ENCODE measurements at regions not wholly inside any gene's neighbourhood (a gene's known extent, or its start where the extent isn't known, plus 50 kb on each side); places are given as distances from the start of the nearest gene placed in this dataset.

- TF ChIP-seq, protein P1, sequence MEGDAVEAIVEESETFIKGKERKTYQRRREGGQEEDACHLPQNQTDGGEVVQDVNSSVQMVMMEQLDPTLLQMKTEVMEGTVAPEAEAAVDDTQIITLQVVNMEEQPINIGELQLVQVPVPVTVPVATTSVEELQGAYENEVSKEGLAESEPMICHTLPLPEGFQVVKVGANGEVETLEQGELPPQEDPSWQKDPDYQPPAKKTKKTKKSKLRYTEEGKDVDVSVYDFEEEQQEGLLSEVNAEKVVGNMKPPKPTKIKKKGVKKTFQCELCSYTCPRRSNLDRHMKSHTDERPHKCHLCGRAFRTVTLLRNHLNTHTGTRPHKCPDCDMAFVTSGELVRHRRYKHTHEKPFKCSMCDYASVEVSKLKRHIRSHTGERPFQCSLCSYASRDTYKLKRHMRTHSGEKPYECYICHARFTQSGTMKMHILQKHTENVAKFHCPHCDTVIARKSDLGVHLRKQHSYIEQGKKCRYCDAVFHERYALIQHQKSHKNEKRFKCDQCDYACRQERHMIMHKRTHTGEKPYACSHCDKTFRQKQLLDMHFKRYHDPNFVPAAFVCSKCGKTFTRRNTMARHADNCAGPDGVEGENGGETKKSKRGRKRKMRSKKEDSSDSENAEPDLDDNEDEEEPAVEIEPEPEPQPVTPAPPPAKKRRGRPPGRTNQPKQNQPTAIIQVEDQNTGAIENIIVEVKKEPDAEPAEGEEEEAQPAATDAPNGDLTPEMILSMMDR (IDR thresholded peaks at IDR 0.05; ENCODE audit: poor library complexity) = no peak
- no peak for TF ChIP-seq EZH2phosphoT487 (IDR thresholded peaks at IDR 0.05; ENCODE audit: low read depth, severe bottlenecking, unreplicated experiment)
- TF ChIP-seq EZH2 (IDR thresholded peaks at IDR 0.05; ENCODE audit: borderline replicate concordance) = no peak
Observed at GRCh38 chr1:185401019-185401418, 84.0 kb upstream of the IVNS1ABP start.

Data from hepatocyte (in vitro differentiated cells).